Lung (tissue), 11 donors: ENCODE measurements at regions not wholly inside any gene's neighbourhood (a gene's known extent, or its start where the extent isn't known, plus 50 kb on each side); places are given as distances from the start of the nearest gene placed in this dataset.

ENCODE experiments used
- ATAC-seq: fragments of 200-7000 bp; cut with Tn5 transposase; one replicate; pipeline ENCODE4 v1.9.1; 2020; ENCODE audit warnings: moderate number of reproducible peaks; ENCODE audit not compliant: insufficient read depth, low FRiP score
- DNase-seq, 3 donors: peaks; one replicate each; pipeline ENCODE4 v3.0.0-alpha.2; 2013 to 2017
- H3K27ac ChIP-seq, 2 donors: one replicate each; pipeline ENCODE4 v1.5.1; 2013; ENCODE audit warnings: mild to moderate bottlenecking in 2 of 2, moderate library complexity in 2 of 2, control low read depth in 1 of 2, inconsistent platforms in 1 of 2, low read depth in 1 of 2, low read length in 1 of 2
- H3K27me3 ChIP-seq, 3 donors: one replicate each; pipeline ENCODE4 v1.5.1; 2013; ENCODE audit warnings: low read length in 2 of 3; ENCODE audit not compliant: control insufficient read depth in 3 of 3, insufficient read depth in 3 of 3
- H3K36me3 ChIP-seq, 4 donors: one replicate each; pipeline ENCODE4 v1.5.1; 2013; ENCODE audit warnings: low read length in 4 of 4, mild to moderate bottlenecking in 1 of 4, moderate library complexity in 1 of 4; ENCODE audit not compliant: control insufficient read depth in 4 of 4, insufficient read depth in 4 of 4
- H3K4me1 ChIP-seq, 5 donors: one replicate each; pipeline ENCODE4 v1.5.1; 2013; ENCODE audit warnings: low read length in 5 of 5, mild to moderate bottlenecking in 2 of 5, moderate library complexity in 1 of 5; ENCODE audit not compliant: control insufficient read depth in 5 of 5, insufficient read depth in 5 of 5
- H3K4me3 ChIP-seq: one replicate; pipeline ENCODE4 v1.5.1; 2013; ENCODE audit warnings: mild to moderate bottlenecking, control low read depth, moderate library complexity
- H3K9ac ChIP-seq, 2 donors: one replicate each; pipeline ENCODE4 v1.5.1; 2013; ENCODE audit warnings: low read length in 2 of 2, control low read depth in 1 of 2; ENCODE audit not compliant: insufficient read depth in 1 of 2
- H3K9me3 ChIP-seq, 4 donors: one replicate each; pipeline ENCODE4 v1.5.1; 2013; ENCODE audit warnings: low read length in 3 of 4, mild to moderate bottlenecking in 1 of 4, moderate library complexity in 1 of 4; ENCODE audit not compliant: control insufficient read depth in 4 of 4, insufficient read depth in 3 of 4
- WGBS, 2 donors: extraction: QIAGEN DNeasy Blood & Tissue Kit; methylation state at CpG; one replicate each; pipeline ENCODE4 v1.1.7; 2013; 5-methylcytosine and 5-hydroxymethylcytosine counted together
- TF ChIP-seq, protein P1 (sequence below): IDR thresholded peaks from 2 replicates; pipeline ENCODE4 v1.5.1; 2012; ENCODE audit warnings: mild to moderate bottlenecking; ENCODE audit errors: control extremely low read depth, extremely low read depth
- donor health status: control.
- donor health status: control.
- donor health status: Bipolar disorder and iron deficiency.
- donor health status: healthy.
- donor health status: DM: yes; HTN: yes; CAD: no.

DNA sequence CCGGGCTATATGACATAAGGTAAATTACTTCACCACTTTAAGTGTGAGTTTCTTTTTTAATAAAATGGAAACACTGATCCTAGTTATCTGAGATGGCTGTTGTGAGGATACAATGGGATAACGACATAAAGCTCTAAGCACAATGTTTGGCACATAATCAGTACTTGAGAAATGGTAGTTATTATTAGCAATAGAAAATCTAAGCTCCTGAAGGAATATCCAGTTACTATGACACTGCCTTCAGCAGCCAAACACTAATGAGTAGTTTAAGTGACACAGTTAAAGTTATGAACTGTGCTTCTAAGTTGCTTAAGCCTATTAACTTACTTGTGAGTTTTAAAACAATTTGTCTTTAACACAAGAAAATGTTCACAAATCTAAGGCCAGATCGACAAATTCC, 96.8 kb downstream of the ELAPOR2 start:
- H3K27ac ChIP-seq, result no peak overlapping the region
- no peaks in the 10 kb centered on the region for H3K9me3 ChIP-seq
- DNase-seq (no peak), ATAC-seq (no peak)
- TF ChIP-seq, protein P1, sequence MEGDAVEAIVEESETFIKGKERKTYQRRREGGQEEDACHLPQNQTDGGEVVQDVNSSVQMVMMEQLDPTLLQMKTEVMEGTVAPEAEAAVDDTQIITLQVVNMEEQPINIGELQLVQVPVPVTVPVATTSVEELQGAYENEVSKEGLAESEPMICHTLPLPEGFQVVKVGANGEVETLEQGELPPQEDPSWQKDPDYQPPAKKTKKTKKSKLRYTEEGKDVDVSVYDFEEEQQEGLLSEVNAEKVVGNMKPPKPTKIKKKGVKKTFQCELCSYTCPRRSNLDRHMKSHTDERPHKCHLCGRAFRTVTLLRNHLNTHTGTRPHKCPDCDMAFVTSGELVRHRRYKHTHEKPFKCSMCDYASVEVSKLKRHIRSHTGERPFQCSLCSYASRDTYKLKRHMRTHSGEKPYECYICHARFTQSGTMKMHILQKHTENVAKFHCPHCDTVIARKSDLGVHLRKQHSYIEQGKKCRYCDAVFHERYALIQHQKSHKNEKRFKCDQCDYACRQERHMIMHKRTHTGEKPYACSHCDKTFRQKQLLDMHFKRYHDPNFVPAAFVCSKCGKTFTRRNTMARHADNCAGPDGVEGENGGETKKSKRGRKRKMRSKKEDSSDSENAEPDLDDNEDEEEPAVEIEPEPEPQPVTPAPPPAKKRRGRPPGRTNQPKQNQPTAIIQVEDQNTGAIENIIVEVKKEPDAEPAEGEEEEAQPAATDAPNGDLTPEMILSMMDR, result no peak
- no peaks in the 10 kb centered on the region for H3K27me3 ChIP-seq
- H3K36me3 ChIP-seq, result peaks cover 0 to 2% (median 0%) of the 10 kb centered on the region in 4 donors
- H3K4me1 ChIP-seq, result peaks cover 0 to 1% (median 0%) of the 10 kb centered on the region in 5 donors
- 80 to 89% methylated on average over 3 of the region's 3 CpGs for WGBS, 2 donors
- no peak overlapping the region for H3K9ac ChIP-seq
- H3K4me3 ChIP-seq, result no peak overlapping the region

DNA sequence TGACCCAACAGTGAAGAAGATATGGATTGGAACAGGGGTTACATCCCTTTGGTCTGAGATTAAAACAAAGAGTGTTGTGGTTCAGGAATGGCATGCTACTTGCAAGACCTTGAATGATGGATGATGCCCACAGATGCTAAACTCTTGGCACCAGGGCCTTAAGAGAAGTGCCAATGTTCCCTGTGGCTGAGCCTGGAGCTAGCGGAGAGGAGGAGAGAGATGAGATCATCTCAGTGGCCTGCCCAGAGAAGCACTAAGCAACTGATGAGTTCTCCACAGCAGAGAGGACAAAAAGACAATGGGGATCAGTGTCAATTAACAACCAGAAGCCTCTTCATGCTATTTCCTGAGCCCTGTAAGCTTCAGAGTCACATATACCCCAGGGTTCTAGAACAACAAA, 97.8 kb downstream of the ELAPOR2 start:
- Histone ChIP-seq H3K27ac (no peak overlapping the region), H3K4me3 (no peak overlapping the region), H3K9me3 (no peaks in the 10 kb centered on the region), H3K9ac (no peak overlapping the region), H3K27me3 (no peaks in the 10 kb centered on the region), H3K36me3 (peaks cover 0 to 2% (median 0%) of the 10 kb centered on the region in 4 donors), H3K4me1 (peaks cover 0 to 4% (median 0%) of the 10 kb centered on the region in 5 donors)
- TF ChIP-seq, protein P1, result no peak
- 92 to 100% methylated on average over 1 of the region's 1 CpG for WGBS, 2 donors
- no peak for DNase-seq
- no peak for ATAC-seq

DNA sequence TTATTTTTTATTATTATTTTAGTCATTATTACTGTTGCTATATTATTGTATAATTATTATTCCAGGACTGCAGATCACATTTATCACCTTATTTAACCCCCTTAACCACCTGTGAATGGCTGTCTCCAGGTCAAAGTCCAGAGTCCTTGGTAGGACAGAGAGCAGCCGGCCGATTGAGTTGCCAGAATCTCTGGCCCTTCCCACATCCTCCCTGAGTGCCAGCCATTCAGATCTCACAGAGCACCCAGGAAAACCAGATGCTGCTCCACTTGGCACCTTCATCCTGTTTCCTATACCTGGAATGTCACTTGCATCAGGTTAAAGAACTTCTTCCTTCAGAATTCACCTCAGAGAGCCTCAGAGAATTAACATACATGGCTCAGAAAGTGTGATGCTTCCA, 101.1 kb downstream of the ELAPOR2 start:
- Histone ChIP-seq H3K27me3 (no peaks in the 10 kb centered on the region), H3K36me3 (no peaks in the 10 kb centered on the region), H3K4me1 (peaks cover 0 to 4% (median 0%) of the 10 kb centered on the region in 5 donors), H3K9me3 (no peaks in the 10 kb centered on the region), H3K27ac (no peak overlapping the region), H3K4me3 (no peak overlapping the region), H3K9ac (no peak overlapping the region)
- TF ChIP-seq, protein P1, result no peak
- ATAC-seq, result no peak
- WGBS, 2 donors, result 87 to 88% methylated on average over 2 of the region's 2 CpGs
- no peak for DNase-seq

DNA sequence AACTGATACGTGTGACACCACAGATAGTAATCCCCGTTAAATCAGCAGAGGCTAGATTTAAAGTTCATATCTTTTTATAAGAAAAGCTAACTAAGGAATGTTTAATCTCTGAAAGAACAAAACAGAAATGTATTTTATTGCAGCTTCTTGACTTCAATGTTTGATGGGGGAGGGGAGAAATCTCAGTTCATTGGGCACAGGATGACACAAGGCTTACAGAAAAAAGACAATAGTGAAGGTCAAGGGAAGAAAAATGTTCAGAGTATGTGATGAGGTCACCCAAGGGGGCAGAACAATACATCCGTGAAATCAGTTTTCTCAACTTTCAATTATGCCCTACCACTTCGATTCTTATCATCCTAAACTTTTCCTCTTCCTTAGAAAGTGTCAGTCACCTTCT, 102.9 kb downstream of the ELAPOR2 start:
- Histone ChIP-seq H3K9me3 (no peaks in the 10 kb centered on the region), H3K36me3 (no peaks in the 10 kb centered on the region), H3K4me1 (peaks cover 0 to 4% (median 0%) of the 10 kb centered on the region in 5 donors), H3K27ac (no peak overlapping the region), H3K4me3 (no peak overlapping the region), H3K9ac (no peak overlapping the region), H3K27me3 (no peaks in the 10 kb centered on the region)
- ATAC-seq (no peak), DNase-seq (no peak)
- TF ChIP-seq, protein P1, result no peak
- 69 to 76% methylated on average over 4 of the region's 4 CpGs for WGBS, 2 donors
